ENCODE measurements at regions not wholly inside any gene's neighbourhood (a gene's known extent, or its start where the extent isn't known, plus 50 kb on each side); places are given as distances from the start of the nearest gene placed in this dataset.
"Not testable (repeated sequence)": the region's sequence is repeated elsewhere in the genome, so short reads cannot be mapped to it uniquely, and the experiment has no call there.

GRCh38 chr14:105601360-105602242 is 75.2 kb downstream of the TMEM121 start:
- DNase-seq = no peak

- no peak for DNase-seq
These were observed 75.9 kb downstream of the TMEM121 start for GRCh38 chr14:105602243-105602750.

- DNase-seq = no peak
These were observed 76.7 kb downstream of the TMEM121 start for GRCh38 chr14:105602799-105603793.

GRCh38 chr14:105604531-105605463 is 78.4 kb downstream of the TMEM121 start:
- not testable (repeated sequence) for DNase-seq

- no peak for DNase-seq
These were observed 79.3 kb downstream of the TMEM121 start for GRCh38 chr14:105605464-105606304.

- not testable (repeated sequence) for DNase-seq
These were observed 80.1 kb downstream of the TMEM121 start for GRCh38 chr14:105606305-105606975.

GRCh38 chr14:105607025-105607424 is 80.6 kb downstream of the TMEM121 start:
- DNase-seq = not testable (repeated sequence)

GRCh38 chr14:105614987-105615386 is 88.6 kb downstream of the TMEM121 start:
- DNase-seq = not testable (repeated sequence)

GRCh38 chr14:105615986-105616801 is 89.8 kb downstream of the TMEM121 start:
- DNase-seq = not testable (repeated sequence)

GRCh38 chr14:105616802-105617192 is 90.4 kb downstream of the TMEM121 start:
- DNase-seq = no peak

- no peak for DNase-seq
These were observed 90.9 kb downstream of the TMEM121 start for GRCh38 chr14:105617201-105617777.

- not testable (repeated sequence) for DNase-seq
These were observed 91.4 kb downstream of the TMEM121 start for GRCh38 chr14:105617805-105618204.

GRCh38 chr14:105619324-105619723 is 92.9 kb downstream of the TMEM121 start:
- not testable (repeated sequence) for DNase-seq

GRCh38 chr14:105620178-105620864 is 93.9 kb downstream of the TMEM121 start:
- DNase-seq = not testable (repeated sequence)

GRCh38 chr14:105620865-105621471 is 94.6 kb downstream of the TMEM121 start:
- DNase-seq = not testable (repeated sequence)

GRCh38 chr14:105621479-105622328 is 95.3 kb downstream of the TMEM121 start:
- not testable (repeated sequence) for DNase-seq
